ENCODE measurements at regions not wholly inside any gene's neighbourhood (a gene's known extent, or its start where the extent isn't known, plus 50 kb on each side); places are given as distances from the start of the nearest gene placed in this dataset.

DNA sequence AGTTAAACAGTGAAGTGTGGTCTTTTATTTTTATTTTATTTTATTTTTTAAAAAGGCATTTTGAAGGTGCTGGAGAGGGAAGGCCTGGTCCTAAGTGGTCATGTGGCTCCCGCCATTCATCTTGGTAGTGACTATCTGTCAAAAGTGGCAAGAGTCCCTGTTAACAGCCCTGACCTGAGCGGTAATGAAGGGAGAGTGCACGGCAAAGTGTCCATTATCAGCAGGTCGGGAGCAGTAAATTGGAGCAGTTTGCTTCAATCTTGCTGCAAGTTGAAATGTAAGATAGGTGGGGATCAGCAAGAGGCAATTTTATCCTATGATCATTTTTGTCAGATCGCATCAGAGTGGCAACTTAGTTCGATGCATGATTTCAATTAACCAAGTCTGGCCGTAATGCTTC is 227.4 kb upstream of the SP4 start:
- TF ChIP-seq CTCF (IDR thresholded peaks at IDR 0.05; ENCODE audit: extremely low read depth in 1 of 2, insufficient read depth in 1 of 2, low read depth in 1 of 2, low read length in 2 of 2), result no peak
- no peak for TF ChIP-seq EZH2 (IDR thresholded peaks at IDR 0.05; ENCODE audit: borderline replicate concordance, low read depth, low read length, severe bottlenecking)
- TF ChIP-seq, protein P1, sequence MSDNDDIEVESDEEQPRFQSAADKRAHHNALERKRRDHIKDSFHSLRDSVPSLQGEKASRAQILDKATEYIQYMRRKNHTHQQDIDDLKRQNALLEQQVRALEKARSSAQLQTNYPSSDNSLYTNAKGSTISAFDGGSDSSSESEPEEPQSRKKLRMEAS (IDR thresholded peaks at IDR 0.05; ENCODE audit: insufficient read depth, insufficient read length), result no peak
- TF ChIP-seq JUN (IDR thresholded peaks at IDR 0.05; ENCODE audit: borderline replicate concordance, insufficient read depth, insufficient read length, low read depth), result no peak
- no peak for TF ChIP-seq POLR2A (IDR thresholded peaks at IDR 0.05; ENCODE audit: low read depth, low read length)
- no peak for TF ChIP-seq POLR2AphosphoS5 (IDR thresholded peaks at IDR 0.05; ENCODE audit: insufficient read depth, low read depth, low read length)
- TF ChIP-seq GATA2 (IDR thresholded peaks at IDR 0.05; ENCODE audit: insufficient read depth, insufficient read length, low read depth, low read length), result no peak
- TF ChIP-seq FOS (IDR thresholded peaks at IDR 0.05; ENCODE audit: borderline replicate concordance, insufficient read depth, low read length), result no peak

All from endothelial cell of umbilical vein (primary cell).